Upper lobe of left lung (tissue), 6 donors: ENCODE measurements at regions not wholly inside any gene's neighbourhood (a gene's known extent, or its start where the extent isn't known, plus 50 kb on each side); places are given as distances from the start of the nearest gene placed in this dataset.

Experiments
- ATAC-seq, 2 donors: fragments of 200-7000 bp; cut with Tn5 transposase; one replicate each; pipeline ENCODE4 v1.9.1; 2022; ENCODE audit warnings: mild to moderate bottlenecking in 2 of 2, moderate library complexity in 2 of 2; ENCODE audit not compliant: low FRiP score in 2 of 2
- DNase-seq, 2 donors: peaks; one replicate each; pipeline ENCODE4 v3.0.0-alpha.2; 2019 to 2020
- H3K27ac ChIP-seq, 4 donors: fragments of 200-600 bp; sonication (generic); one replicate each; pipeline ENCODE4 v1.5.1; 2016 to 2019
- H3K27me3 ChIP-seq, 4 donors: fragments of 200-600 bp; sonication (generic); one replicate each; pipeline ENCODE4 v1.5.1; 2017 to 2019
- H3K36me3 ChIP-seq, 4 donors: fragments of 200-600 bp; sonication (generic); one replicate each; pipeline ENCODE4 v1.5.1; 2016 to 2019
- H3K4me1 ChIP-seq, 4 donors: fragments of 200-600 bp; sonication (generic); one replicate each; pipeline ENCODE4 v1.5.1; 2018 to 2019
- H3K4me3 ChIP-seq, 4 donors: fragments of 200-600 bp; sonication (generic); one replicate each; pipeline ENCODE4 v1.5.1; 2017 to 2019; ENCODE audit warnings: mild to moderate bottlenecking in 2 of 4, moderate library complexity in 1 of 4
- H3K9me3 ChIP-seq, 4 donors: fragments of 200-600 bp; sonication (generic); one replicate each; pipeline ENCODE4 v1.5.1; 2018 to 2019
- EP300 ChIP-seq, 4 donors: sonication (generic); formaldehyde crosslinking; IDR thresholded peaks; one replicate each; pipeline ENCODE4 v1.5.1; 2017; ENCODE audit warnings: antibody characterized with exemption in 4 of 4, control low read depth in 2 of 4
- POLR2A ChIP-seq, 4 donors: fragments of 450-650 bp; IDR thresholded peaks; one replicate each; pipeline ENCODE4 v1.5.1; 2016 to 2017; ENCODE audit warnings: antibody characterized with exemption in 4 of 4, mild to moderate bottlenecking in 2 of 4
- POLR2AphosphoS5 ChIP-seq, 2 donors: sonication (generic); formaldehyde crosslinking; IDR thresholded peaks; one replicate each; pipeline ENCODE4 v1.5.1; 2017; ENCODE audit warnings: antibody characterized with exemption in 2 of 2
- WGBS, 2 donors: methylation state at CpG; one replicate each; pipeline ENCODE4 v1.1.5; 2017 to 2018; 5-methylcytosine and 5-hydroxymethylcytosine counted together
- TF ChIP-seq, protein P1 (sequence below), 6 experiments: fragments of 450-650 bp in 4 of 6; fragments of 200-600 bp in 2 of 6; sonication (generic) in 2 of 6; IDR thresholded peaks; one replicate each; pipeline ENCODE4 v1.5.1; 2016 to 2019; ENCODE audit warnings: antibody characterized with exemption in 6 of 6
- donor health status: DM: no; HTN: no; CAD: no; lungs with moderate emphysema.
- donor health status: DM: no; HTN: yes; CAD: no; lungs with severe emphysema.

DNA sequence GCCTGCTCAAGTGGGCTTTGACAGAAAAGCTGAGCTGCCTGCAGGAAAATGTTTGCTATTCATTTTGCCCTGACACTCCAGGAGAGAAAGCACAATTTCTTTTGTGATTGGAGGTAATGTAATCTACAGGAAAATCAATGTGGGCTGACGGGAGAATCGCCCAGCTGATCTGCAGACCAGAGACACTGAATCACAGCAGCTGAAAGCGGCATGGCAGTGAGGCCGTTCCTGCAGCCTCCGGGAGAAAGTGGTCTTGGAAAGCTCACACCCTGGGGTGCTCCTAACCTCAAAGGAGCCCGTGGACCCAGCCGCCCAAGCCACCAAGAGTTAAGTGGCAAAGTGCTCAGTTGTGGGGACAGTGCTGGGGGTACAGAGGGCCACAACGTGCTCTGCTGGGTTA is 593.6 kb downstream of the BNC2 start:
- no peaks in the 10 kb centered on the region for H3K27me3 ChIP-seq
- H3K4me1 ChIP-seq, result no peaks in the 10 kb centered on the region
- no peak overlapping the region for H3K27ac ChIP-seq
- DNase-seq (no peak), ATAC-seq (no peak)
- 91 to 93% methylated on average over 8 of the region's 8 CpGs for WGBS, 2 donors
- TF ChIP-seq POLR2A (IDR thresholded peaks at IDR 0.05) (no peak), POLR2AphosphoS5 (IDR thresholded peaks at IDR 0.05) (no peak), EP300 (IDR thresholded peaks at IDR 0.05) (no peak)
- TF ChIP-seq, protein P1, sequence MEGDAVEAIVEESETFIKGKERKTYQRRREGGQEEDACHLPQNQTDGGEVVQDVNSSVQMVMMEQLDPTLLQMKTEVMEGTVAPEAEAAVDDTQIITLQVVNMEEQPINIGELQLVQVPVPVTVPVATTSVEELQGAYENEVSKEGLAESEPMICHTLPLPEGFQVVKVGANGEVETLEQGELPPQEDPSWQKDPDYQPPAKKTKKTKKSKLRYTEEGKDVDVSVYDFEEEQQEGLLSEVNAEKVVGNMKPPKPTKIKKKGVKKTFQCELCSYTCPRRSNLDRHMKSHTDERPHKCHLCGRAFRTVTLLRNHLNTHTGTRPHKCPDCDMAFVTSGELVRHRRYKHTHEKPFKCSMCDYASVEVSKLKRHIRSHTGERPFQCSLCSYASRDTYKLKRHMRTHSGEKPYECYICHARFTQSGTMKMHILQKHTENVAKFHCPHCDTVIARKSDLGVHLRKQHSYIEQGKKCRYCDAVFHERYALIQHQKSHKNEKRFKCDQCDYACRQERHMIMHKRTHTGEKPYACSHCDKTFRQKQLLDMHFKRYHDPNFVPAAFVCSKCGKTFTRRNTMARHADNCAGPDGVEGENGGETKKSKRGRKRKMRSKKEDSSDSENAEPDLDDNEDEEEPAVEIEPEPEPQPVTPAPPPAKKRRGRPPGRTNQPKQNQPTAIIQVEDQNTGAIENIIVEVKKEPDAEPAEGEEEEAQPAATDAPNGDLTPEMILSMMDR (IDR thresholded peaks at IDR 0.05), result no peak
- no peaks in the 10 kb centered on the region for H3K9me3 ChIP-seq
- H3K36me3 ChIP-seq, result no peaks in the 10 kb centered on the region
- H3K4me3 ChIP-seq, result no peak overlapping the region

DNA sequence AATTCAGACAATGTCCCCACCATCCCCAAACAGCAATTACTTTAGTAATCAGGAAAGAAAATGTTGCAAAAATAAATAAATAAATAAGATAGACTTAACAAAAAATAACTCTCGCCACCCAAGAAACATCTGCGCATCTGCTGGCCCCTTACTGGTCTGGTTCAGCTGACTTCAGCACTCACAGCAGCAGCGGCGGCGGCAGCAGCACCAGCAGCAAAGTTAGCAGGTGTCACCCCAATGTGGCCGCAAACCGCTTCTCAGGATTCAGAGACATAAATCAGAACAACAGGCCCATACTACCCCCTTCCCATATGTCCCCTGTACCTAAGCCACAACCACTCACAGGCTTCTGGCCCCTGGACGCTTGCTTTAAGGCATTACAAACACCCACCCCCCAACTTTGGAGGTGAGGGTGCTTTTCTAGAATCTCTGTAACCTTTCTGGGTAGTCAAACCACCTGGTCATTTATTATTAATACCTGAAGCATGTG is 593.0 kb downstream of the BNC2 start:
- WGBS, 2 donors, result 72 to 95% methylated on average over 8 of the region's 8 CpGs
- Histone ChIP-seq H3K4me3 (no peak overlapping the region), H3K27ac (no peak overlapping the region), H3K4me1 (no peaks in the 10 kb centered on the region), H3K36me3 (no peaks in the 10 kb centered on the region), H3K9me3 (no peaks in the 10 kb centered on the region), H3K27me3 (no peaks in the 10 kb centered on the region)
- no peak for ATAC-seq
- peak in 1 of 2 donors; percentile 48 for DNase-seq
- TF ChIP-seq EP300 (IDR thresholded peaks at IDR 0.05), result no peak
- TF ChIP-seq POLR2A (IDR thresholded peaks at IDR 0.05), result no peak
- TF ChIP-seq, protein P1 (IDR thresholded peaks at IDR 0.05), result no peak
- no peak for TF ChIP-seq POLR2AphosphoS5 (IDR thresholded peaks at IDR 0.05)

DNA sequence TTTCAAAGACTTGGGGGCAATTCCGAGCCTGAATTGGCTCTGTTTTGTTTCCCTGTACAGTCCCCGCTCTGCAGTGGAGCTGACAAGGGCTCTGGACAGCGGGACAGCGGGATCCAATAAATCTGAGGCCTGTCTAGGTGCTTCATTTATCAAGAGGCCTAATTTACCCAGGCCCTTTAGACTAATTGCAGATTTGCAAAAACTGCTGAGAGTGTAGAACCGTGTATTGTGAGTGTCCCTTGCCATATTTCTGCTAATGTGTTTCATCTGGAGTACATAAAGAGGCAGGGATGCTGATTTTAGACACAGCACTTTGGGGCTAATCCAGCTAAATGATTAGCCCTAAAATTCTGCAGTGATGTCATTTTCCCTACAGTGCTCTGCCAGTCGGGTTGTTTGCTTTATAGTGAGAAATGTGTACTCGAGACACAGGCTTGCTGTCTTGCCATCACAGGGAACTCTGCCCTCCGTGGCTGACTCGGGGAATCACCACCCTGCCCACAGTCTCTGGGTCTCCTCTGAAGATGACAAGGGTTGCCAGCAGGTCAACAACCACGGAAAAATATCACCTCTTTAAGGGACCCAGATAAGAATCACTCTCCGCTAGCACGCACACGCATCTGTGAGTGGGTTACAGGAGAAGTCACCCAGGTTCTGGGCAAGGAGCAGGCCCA is 592.0 kb downstream of the BNC2 start:
- no peak overlapping the region for H3K27ac ChIP-seq
- ATAC-seq (no peak), DNase-seq (no peak)
- WGBS, 2 donors, result 82 to 83% methylated on average over 9 to 13 of the region's 13 CpGs
- no peak for TF ChIP-seq EP300 (IDR thresholded peaks at IDR 0.05)
- no peaks in the 10 kb centered on the region for H3K27me3 ChIP-seq
- H3K36me3 ChIP-seq, result no peaks in the 10 kb centered on the region
- H3K9me3 ChIP-seq, result no peaks in the 10 kb centered on the region
- H3K4me1 ChIP-seq, result no peaks in the 10 kb centered on the region
- H3K4me3 ChIP-seq, result no peak overlapping the region

DNA sequence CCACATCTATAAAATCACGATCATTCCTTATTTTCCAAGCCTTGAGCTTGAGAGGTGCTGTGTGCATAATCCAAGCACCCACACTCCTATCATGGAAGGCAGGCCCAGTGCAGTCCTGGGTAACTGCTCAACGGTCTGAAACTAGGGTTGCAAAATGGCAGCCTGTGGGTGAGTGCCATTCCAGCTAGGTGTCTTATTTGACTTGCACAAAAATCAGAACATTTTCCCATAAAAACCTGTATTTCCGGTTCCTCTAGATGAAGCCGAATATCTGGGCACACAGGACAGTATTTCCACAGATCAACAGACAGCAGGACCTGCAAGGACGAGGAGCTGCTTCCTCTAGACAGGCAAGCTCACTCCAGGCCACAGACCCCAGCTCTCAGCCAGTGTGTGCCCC is 588.8 kb downstream of the BNC2 start:
- H3K36me3 ChIP-seq, result no peaks in the 10 kb centered on the region
- DNase-seq, result no peak
- 79 to 86% methylated on average over 5 of the region's 5 CpGs for WGBS, 2 donors
- no peak overlapping the region for H3K27ac ChIP-seq
- no peaks in the 10 kb centered on the region for H3K4me1 ChIP-seq
- TF ChIP-seq, protein P1 (IDR thresholded peaks at IDR 0.05), result no peak
- TF ChIP-seq POLR2A (IDR thresholded peaks at IDR 0.05) (no peak), EP300 (IDR thresholded peaks at IDR 0.05) (no peak), POLR2AphosphoS5 (IDR thresholded peaks at IDR 0.05) (no peak)
- H3K27me3 ChIP-seq, result no peaks in the 10 kb centered on the region
- H3K9me3 ChIP-seq, result no peaks in the 10 kb centered on the region
- no peak overlapping the region for H3K4me3 ChIP-seq
- ATAC-seq, result no peak

DNA sequence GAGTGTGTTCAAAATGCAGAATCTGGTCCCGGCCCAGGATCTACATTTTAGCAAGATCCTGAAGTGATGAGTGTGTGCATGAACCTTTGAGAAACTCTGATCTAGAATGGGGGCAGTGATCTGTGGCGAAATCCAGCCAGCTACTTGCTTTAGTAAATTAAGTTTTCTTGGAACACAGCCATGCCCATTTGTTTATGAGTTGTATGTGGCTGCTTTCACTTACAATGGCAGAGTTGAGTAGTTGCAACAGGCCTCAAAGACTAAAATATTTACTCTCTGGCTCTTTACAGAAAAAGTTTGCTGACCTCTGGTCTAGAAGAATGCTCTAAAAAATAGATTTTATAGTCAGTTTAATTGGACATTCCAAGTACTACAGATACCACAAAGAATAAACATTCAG is 588.3 kb downstream of the BNC2 start:
- Histone ChIP-seq H3K4me3 (no peak overlapping the region), H3K9me3 (no peaks in the 10 kb centered on the region), H3K36me3 (no peaks in the 10 kb centered on the region), H3K27me3 (no peaks in the 10 kb centered on the region), H3K4me1 (no peaks in the 10 kb centered on the region), H3K27ac (no peak overlapping the region)
- TF ChIP-seq, protein P1 (IDR thresholded peaks at IDR 0.05), result no peak
- TF ChIP-seq POLR2AphosphoS5 (IDR thresholded peaks at IDR 0.05), result no peak
- no peak for TF ChIP-seq POLR2A (IDR thresholded peaks at IDR 0.05)
- no peak for TF ChIP-seq EP300 (IDR thresholded peaks at IDR 0.05)
- no peak for DNase-seq
- 36 to 89% methylated on average over 2 of the region's 2 CpGs for WGBS, 2 donors
- ATAC-seq, result no peak
